ENCODE measurements at regions not wholly inside any gene's neighbourhood (a gene's known extent, or its start where the extent isn't known, plus 50 kb on each side); places are given as distances from the start of the nearest gene placed in this dataset.

GRCh38 chr20:6311841-6312655, 189.2 kb upstream of the FERMT1 start:
- 74% methylated on average over 4 of the region's 4 CpGs for WGBS
- peaks cover 0 to 6% (median 0%) of the 10 kb centered on the region in 4 donors for H3K27me3 ChIP-seq (ENCODE audit: control insufficient read depth in 4 of 4, insufficient read depth in 4 of 4, low read length in 3 of 4)
- no peak overlapping the region for H3K27ac ChIP-seq (ENCODE audit: low read depth in 1 of 2, low read length in 2 of 2)
- H3K9ac ChIP-seq (ENCODE audit: low read depth in 1 of 2, low read length in 2 of 2), result no peak overlapping the region
- H3K4me3 ChIP-seq (ENCODE audit: low read depth in 1 of 3, low read length in 3 of 3), result no peak overlapping the region
- peaks cover 0 to 13% (median under 1%) of the 10 kb centered on the region in 4 donors for H3K9me3 ChIP-seq (ENCODE audit: control insufficient read depth in 4 of 4, low read length in 3 of 4)
- no peak for DNase-seq (ENCODE audit: low spot score)
- H3K36me3 ChIP-seq (ENCODE audit: control insufficient read depth in 4 of 4, insufficient read depth in 3 of 4, low read depth in 1 of 4, low read length in 3 of 4), result no peaks in the 10 kb centered on the region
- TF ChIP-seq NR2F2 (IDR thresholded peaks at IDR 0.05) (no peak), FOXA1 (IDR thresholded peaks at IDR 0.05) (no peak), HNF4A (conservative IDR thresholded peaks at IDR 0.05) (no peak), HNF4G (IDR thresholded peaks at IDR 0.05) (no peak), EGR1 (IDR thresholded peaks at IDR 0.05; ENCODE audit: low read depth in 2 of 2) (no peak), CTCF (IDR thresholded peaks at IDR 0.05; ENCODE audit: low read depth, low read length, missing input control) (no peak), FOXA2 (IDR thresholded peaks at IDR 0.05) (no peak), ATF3 (IDR thresholded peaks at IDR 0.05) (no peak), MAX (IDR thresholded peaks at IDR 0.05) (no peak), ZBTB33 (IDR thresholded peaks at IDR 0.05) (no peak), TAF1 (conservative IDR thresholded peaks at IDR 0.05) (no peak), JUND (IDR thresholded peaks at IDR 0.05) (no peak), GABPA (IDR thresholded peaks at IDR 0.05 in 1 of 2, conservative IDR thresholded peaks at IDR 0.05 in 1 of 2) (no peak), RXRA (IDR thresholded peaks at IDR 0.05) (no peak), RAD21 (IDR thresholded peaks at IDR 0.05) (no peak), REST (IDR thresholded peaks at IDR 0.05) (no peak)
- H3K4me1 ChIP-seq (ENCODE audit: control insufficient read depth in 4 of 4, insufficient read depth in 4 of 4, low read length in 3 of 4), result no peaks in the 10 kb centered on the region
